DMS153 treated with DMSO at 0.1 percent for 48 hours (cell line): ENCODE measurements at regions not wholly inside any gene's neighbourhood (a gene's known extent, or its start where the extent isn't known, plus 50 kb on each side); places are given as distances from the start of the nearest gene placed in this dataset.

Experiments
- DNase-seq: peaks from one replicate; lab custom pipeline; 2025; ENCODE audit not compliant: unreplicated experiment; lab: John Stamatoyannopoulos, UW

- no peak for DNase-seq
These were observed 98.0 kb upstream of the TLE3 start for GRCh38 chr15:70195587-70196305.

GRCh38 chr15:70195171-70195570 lies 97.5 kb upstream of the TLE3 start:
- no peak for DNase-seq

- no peak for DNase-seq
These were observed 96.5 kb upstream of the TLE3 start for GRCh38 chr15:70194266-70194665.

- DNase-seq = no peak
These were observed 96.0 kb upstream of the TLE3 start for GRCh38 chr15:70193734-70194133.

- DNase-seq = no peak
These were observed 94.8 kb upstream of the TLE3 start for GRCh38 chr15:70192490-70192889.

- DNase-seq = no peak
These were observed 94.3 kb upstream of the TLE3 start for GRCh38 chr15:70192041-70192440.

- no peak for DNase-seq
These were observed 93.2 kb upstream of the TLE3 start for GRCh38 chr15:70190965-70191364.

- DNase-seq = no peak
These were observed 92.3 kb upstream of the TLE3 start for GRCh38 chr15:70189826-70190695.

- DNase-seq = no peak
These were observed 90.6 kb upstream of the TLE3 start for GRCh38 chr15:70188286-70188685.

- DNase-seq = no peak
These were observed 89.6 kb upstream of the TLE3 start for GRCh38 chr15:70187331-70187730.

GRCh38 chr15:70186152-70186551 lies 88.4 kb upstream of the TLE3 start:
- DNase-seq = no peak

- DNase-seq = no peak
These were observed 87.6 kb upstream of the TLE3 start for GRCh38 chr15:70185251-70185711.

GRCh38 chr15:70182858-70183695 lies 85.4 kb upstream of the TLE3 start:
- no peak for DNase-seq

- DNase-seq = no peak
These were observed 84.0 kb upstream of the TLE3 start for GRCh38 chr15:70181626-70182255.

- DNase-seq = no peak
These were observed 82.6 kb upstream of the TLE3 start for GRCh38 chr15:70180186-70180875.

GRCh38 chr15:70179309-70179892 lies 81.7 kb upstream of the TLE3 start:
- DNase-seq = no peak

- DNase-seq = no peak
These were observed 80.8 kb upstream of the TLE3 start for GRCh38 chr15:70178335-70179084.

GRCh38 chr15:70172566-70173225 lies 75.0 kb upstream of the TLE3 start:
- no peak for DNase-seq

- no peak for DNase-seq
These were observed 74.4 kb upstream of the TLE3 start for GRCh38 chr15:70172124-70172523.
